HUDEP-2 (cell line): ENCODE measurements at regions not wholly inside any gene's neighbourhood (a gene's known extent, or its start where the extent isn't known, plus 50 kb on each side); places are given as distances from the start of the nearest gene placed in this dataset.
"Not testable (repeated sequence)": the region's sequence is repeated elsewhere in the genome, so short reads cannot be mapped to it uniquely, and the experiment has no call there.

Experiments
- DNase-seq, 76 experiments: peaks; one replicate each; lab custom pipeline; 2025; ENCODE audit not compliant: unreplicated experiment in 76 of 76; lab: John Stamatoyannopoulos, UW

DNA sequence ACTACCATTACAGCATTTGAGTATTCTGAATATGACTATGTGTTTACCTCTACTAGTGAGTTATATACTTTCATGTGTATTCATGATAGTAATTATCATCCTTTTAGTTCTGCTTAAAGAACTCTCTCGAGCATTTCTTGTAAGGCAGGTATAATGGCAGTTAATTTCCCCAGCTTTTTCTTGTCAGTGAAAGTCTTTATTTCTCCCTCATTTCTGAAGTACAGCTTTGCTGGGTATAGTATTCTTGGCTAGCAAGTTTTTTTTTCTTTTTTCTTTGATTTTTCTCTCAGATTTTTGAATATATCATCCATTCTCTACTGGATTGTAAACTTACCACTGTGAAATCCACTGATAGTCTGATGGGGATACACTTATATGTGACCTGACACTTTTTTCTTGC lies 165.9 kb upstream of the ARHGAP5 start:
- no peak for DNase-seq

- no peak for DNase-seq
Observed at GRCh38 chr14:31913370-31913769, 163.7 kb upstream of the ARHGAP5 start.

GRCh38 chr14:31918289-31918688 lies 158.8 kb upstream of the ARHGAP5 start:
- not testable (repeated sequence) for DNase-seq

DNA sequence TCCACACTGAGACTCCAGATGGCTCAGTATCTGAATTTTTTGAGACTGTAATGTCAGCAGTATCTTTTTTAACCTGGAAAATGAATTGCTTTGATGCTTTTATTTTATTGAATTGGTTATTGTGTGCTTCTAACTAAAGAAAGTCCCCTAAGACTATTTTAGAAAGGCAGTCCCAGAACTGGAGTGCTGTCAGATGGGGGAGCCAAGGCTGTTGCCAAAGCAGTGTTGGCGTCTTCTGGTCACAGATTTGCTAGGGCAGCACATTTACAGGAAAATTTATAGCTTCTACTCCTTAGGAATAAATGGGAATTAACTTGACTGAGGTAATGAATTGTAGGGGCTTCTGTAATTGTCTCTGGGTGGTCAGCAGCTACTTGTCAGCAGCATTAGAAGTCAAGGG lies 157.1 kb upstream of the ARHGAP5 start:
- DNase-seq = no peak

GRCh38 chr14:31920989-31921650 lies 156.0 kb upstream of the ARHGAP5 start:
- no peak for DNase-seq

DNA sequence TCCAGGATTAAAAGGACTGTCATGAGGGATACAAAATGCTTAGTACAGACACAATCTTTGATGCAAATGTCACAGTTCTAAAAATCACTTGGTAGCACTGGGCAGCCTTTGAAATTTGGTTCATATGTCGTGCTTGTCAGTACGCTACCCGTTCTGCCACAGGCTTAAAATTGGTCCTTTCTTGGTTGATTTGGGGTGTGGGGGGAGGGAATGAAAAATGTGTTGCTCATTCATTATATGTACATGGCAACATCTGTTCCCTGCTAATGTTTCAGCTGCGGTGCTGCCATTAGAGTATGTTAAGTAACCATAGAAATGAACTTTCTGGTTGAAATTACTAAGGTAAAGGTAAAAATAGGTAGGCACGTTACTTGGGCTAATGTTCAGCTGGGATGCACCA lies 155.4 kb upstream of the ARHGAP5 start:
- no peak for DNase-seq

- DNase-seq = peak in 15 of 76 experiments; percentile 1 to 41 (median 16)
Observed at GRCh38 chr14:31926123-31926522, 151.0 kb upstream of the ARHGAP5 start.

DNA sequence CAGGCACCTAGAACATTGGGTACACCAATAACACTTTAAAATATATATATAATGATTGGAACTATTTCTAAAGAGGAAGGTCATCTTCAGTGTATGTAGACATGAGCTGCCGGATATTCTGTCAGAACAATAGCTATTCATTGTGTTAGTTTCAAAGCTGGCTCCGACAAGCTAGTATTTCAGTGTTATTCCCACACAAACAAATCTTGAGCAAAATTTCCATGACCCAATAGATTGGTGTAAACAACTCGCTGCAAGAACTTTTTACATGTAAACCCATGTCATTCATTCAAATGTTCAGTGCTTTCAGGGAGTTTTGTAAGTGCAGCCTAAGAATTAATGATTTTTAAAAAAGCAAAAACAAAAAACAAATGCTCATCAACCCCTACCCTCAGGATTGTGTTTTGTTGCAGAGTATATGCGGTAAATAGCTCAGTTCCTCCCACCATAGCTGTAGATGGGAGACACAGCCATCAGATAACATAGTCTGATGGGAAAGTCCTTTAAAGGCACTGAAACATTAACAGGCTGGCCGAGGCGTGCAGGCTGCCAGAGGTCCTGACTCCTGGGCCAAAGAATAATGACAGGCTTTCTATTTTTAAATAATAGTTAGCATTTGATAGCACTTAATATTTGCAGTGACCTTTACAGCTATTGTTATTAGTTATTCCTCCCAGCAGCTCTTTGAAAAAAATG lies 150.3 kb upstream of the ARHGAP5 start:
- no peak for DNase-seq

GRCh38 chr14:31927348-31927832 lies 149.7 kb upstream of the ARHGAP5 start:
- DNase-seq = no peak

DNA sequence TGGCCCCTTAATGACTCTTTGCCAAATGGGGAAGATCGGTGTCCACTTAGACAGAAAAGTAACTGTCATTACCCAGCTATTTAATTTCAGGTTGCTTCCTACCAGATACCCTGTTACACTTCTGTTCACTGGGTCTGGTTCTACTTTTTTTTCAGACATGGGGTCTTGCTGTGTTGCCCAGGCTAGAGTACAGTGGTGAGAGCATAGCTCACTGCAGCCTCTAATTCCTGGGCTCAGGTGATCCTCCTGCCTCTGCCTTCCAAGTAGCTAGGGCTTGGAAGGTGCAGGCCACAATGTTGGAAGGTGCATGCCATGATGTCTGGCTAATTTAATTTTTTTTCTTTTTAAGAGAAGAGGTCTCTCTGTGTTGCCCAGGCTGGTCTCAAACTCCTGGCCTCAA lies 147.0 kb upstream of the ARHGAP5 start:
- DNase-seq = no peak

GRCh38 chr14:31930493-31931240 lies 146.4 kb upstream of the ARHGAP5 start:
- no peak for DNase-seq

DNA sequence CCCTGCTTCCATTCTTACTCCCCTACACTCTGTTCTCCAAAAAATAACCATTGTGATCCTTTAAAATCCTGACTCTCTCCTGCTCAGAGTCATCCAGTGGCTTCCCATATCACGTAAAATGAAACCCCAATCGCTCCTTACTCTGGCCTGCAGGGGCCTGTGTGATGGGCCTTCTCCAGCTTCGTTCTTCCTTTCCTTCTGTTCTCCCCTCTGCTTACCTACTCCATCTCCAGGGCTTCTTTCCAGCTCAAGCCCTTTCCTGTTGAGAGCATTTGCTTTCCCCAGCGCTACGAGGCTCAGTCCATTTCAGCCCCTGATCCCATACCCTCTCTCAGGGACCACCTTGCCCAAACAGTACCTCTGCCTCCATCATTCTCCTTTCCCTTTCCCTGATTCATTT lies 144.4 kb upstream of the ARHGAP5 start:
- no peak for DNase-seq

GRCh38 chr14:31933716-31934115 lies 143.4 kb upstream of the ARHGAP5 start:
- no peak for DNase-seq

DNA sequence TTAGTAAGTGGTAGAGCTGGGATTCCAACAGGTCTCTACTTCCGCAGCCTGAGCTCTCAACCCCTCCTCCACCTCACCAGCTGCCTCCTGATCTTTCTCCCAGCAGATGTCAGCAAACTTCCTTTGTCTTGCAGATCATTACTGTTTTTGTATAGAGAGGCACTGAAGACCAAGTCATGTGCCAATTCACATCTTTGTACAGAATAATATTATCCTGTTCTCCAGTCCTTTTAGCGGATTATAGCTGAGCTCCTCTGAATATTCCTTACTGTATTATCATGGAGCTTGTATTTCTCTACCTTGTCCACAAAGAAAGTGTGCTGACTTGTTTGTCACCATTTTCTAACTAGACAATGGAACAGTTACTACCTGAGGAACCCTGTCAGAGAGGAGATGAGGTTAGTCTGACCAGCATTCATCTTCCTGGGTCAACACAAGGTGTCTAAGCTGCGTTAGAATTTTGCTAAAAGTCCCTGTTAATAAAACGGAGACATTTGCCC lies 142.3 kb upstream of the ARHGAP5 start:
- DNase-seq = peak in 2 of 76 experiments; percentile 3 to 14

- DNase-seq = no peak
Observed at GRCh38 chr14:31935391-31935790, 141.7 kb upstream of the ARHGAP5 start.

- no peak for DNase-seq
Observed at GRCh38 chr14:31936115-31936514, 141.0 kb upstream of the ARHGAP5 start.

- DNase-seq = peak in 32 of 76 experiments; percentile 2 to 71 (median 27)
Observed at GRCh38 chr14:31937730-31938346, 139.3 kb upstream of the ARHGAP5 start.

GRCh38 chr14:31939934-31940333 lies 137.2 kb upstream of the ARHGAP5 start:
- no peak for DNase-seq

DNA sequence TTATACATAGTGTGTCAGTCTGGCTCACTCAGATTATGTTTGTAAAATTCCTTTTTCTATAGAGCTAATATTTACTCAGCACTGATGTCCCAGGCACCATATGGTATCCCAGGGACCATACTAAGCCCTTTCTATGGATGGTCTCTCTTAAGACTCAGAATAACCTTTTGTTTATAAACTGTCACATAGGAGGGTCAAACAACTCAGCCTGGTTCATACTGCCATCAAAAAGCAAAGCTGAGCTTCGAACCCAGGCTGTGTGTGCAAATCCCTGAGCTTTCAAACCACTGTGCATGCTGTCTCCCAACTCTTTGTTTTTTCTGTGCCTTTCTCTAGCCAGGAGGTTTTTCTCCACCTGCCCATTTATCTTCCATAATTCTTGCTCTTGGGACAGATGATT lies 135.6 kb upstream of the ARHGAP5 start:
- DNase-seq = no peak

DNA sequence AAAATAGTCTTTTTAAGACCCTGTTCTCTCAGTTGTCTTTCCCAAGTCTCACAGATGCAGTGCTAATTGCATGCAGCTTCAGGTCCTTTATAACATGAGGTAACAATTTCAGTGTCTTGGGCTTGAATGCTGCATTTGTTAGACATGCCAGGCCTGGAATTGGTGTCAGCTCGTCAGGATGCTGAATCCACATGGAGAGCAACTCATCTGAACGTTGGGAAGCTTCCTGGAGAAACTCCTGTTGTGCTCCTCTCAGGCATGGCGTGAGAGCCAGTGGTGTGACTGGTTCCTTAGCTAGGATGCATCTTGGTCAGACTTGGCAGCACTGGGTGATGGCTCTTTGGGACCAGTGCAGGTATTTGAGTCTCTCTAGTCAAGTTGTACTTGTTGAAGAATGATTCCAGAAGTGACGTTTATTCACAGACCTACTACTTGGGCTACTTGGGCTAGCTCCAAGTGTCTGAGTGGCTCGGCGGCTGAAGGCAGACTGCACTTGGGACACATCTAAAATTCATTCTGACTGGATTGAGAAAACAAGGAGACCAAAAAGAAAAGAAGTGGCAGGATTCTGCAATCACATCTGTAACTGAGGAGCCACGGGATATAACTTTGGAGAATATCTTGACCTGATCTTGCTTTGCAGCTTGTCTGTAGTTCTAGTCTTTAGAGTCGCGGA lies 134.8 kb upstream of the ARHGAP5 start:
- no peak for DNase-seq
